Hepatocyte (in vitro differentiated cells): ENCODE measurements at regions not wholly inside any gene's neighbourhood (a gene's known extent, or its start where the extent isn't known, plus 50 kb on each side); places are given as distances from the start of the nearest gene placed in this dataset.

Source experiments
- CTCF ChIP-seq: fragments of 200-600 bp; sonication (generic); IDR thresholded peaks from 2 replicates; pipeline ENCODE4 v1.5.1; 2016; ENCODE audit warnings: antibody characterized with exemption, mild to moderate bottlenecking; ENCODE audit not compliant: poor library complexity
- EZH2 ChIP-seq: fragments of 200-600 bp; sonication (generic); IDR thresholded peaks from 2 replicates; pipeline ENCODE4 v1.6.1; 2016; ENCODE audit warnings: antibody characterized with exemption, mild to moderate bottlenecking, borderline replicate concordance
- EZH2phosphoT487 ChIP-seq: fragments of 200-600 bp; sonication (generic); IDR thresholded peaks from one replicate; pipeline ENCODE4 v1.6.1; 2018; ENCODE audit warnings: antibody characterized with exemption, mild to moderate bottlenecking, low read depth, moderate library complexity; ENCODE audit not compliant: unreplicated experiment, severe bottlenecking

GRCh38 chrX:94515009-94515408 lies 841.0 kb downstream of the FAM133A start:
- TF ChIP-seq CTCF (no peak), EZH2phosphoT487 (no peak), EZH2 (no peak)
